NCI-H2107 (cell line): ENCODE measurements at regions not wholly inside any gene's neighbourhood (a gene's known extent, or its start where the extent isn't known, plus 50 kb on each side); places are given as distances from the start of the nearest gene placed in this dataset.
"Not testable (repeated sequence)": the region's sequence is repeated elsewhere in the genome, so short reads cannot be mapped to it uniquely, and the experiment has no call there.

Source experiments
- DNase-seq: peaks from one replicate; lab custom pipeline; 2025; lab: John Stamatoyannopoulos, UW

DNA sequence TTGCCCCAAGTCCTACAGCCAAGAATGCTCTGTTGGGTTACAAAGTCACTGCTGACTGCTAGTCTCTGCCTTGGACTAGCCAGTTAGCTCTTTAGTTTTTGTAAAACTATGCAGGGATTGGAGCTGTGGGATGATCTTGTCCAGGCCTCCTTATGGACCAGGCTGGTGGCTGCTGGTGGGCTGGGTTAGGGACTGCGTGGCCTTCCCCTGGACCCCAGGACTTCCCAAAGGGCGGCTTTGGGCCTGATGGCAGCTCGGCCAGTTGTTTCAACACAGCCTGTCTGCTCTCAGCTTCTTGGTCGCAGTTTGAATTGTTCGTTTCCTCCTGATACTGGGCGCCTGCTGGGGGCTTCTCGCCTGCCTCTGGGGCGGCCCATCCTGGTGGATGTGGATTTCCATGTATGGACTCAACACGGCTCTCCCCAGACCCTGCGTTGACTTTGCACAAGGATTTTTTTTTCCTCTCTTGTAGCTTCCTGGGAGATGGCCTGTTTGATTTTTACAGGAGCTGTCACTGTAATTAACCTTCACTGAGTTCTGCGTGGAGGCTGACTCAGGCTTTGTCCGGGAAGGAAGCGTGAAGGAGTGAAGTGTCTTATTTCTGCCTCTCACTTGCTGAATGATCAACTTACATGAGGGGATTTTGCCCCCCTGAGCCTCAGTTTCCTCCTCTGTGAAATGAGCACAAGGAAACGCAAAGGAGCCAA, 91.9 kb upstream of the NEURL1B start:
- no peak for DNase-seq

DNA sequence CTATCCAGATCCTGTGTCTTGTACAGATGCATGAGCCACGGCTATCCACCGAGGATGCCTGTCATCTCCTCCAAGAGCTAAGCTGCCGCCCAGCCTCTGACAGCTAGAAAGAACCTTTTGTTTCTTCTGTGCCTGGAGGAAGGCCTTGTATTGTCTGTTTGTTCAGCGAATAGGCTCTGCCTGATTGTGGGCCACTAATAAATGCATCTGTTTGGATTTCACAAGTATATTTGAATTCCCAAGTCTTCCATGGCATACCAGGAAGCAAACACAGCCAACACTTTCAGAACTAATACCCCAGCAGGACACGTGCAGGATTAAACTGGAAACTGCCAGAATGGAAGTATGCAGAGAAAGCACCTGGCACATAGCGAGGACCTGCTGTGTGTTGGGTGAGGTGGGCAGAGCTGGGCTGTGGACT, 92.7 kb upstream of the NEURL1B start:
- no peak for DNase-seq

DNA sequence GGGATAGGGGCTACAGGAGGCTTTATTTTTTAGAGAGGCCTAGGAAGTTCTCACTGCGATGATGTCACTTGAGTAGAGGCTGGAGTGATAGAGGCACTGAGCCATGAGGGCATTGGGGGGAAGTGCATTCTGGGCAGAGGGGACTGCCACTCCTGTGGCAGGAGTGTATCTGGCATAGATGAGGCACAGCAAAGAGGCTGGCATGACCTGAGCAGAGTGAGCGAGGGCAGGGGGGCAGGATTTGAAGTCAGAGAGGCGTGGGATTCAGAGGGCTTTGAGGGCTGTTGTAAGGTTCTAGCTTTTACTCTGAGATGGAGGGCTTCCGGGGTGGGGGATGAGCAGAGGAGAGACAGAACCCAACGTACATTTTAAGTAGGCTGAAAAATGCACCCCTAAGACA, 91.9 kb upstream of the SH3PXD2B start:
- DNase-seq, result no peak

DNA sequence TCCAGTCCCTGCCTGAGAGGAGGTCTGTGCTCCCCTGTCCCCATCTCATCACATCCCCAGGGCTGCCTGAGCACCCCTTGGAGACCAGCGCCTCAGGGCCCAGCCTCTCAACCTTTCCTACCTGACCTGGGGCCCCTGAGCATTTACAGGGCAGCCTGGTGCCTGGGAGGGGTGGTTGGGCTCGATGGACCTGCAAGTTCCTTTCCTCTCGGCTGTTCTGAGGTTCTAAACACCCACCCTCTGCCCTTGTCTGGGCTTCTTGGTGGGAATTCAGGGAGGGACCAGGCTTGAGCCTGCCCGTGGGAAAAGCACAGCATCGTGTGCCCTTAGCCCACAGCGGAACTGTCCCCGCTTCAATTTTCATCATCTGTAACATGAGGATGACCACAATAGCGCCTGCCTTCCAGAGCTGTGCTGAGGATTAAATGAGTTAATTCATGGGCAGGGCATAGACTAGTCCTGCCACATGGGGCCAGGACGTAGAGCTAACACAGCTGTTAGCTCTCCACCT, 91.0 kb upstream of the SH3PXD2B start:
- DNase-seq, result no peak

DNA sequence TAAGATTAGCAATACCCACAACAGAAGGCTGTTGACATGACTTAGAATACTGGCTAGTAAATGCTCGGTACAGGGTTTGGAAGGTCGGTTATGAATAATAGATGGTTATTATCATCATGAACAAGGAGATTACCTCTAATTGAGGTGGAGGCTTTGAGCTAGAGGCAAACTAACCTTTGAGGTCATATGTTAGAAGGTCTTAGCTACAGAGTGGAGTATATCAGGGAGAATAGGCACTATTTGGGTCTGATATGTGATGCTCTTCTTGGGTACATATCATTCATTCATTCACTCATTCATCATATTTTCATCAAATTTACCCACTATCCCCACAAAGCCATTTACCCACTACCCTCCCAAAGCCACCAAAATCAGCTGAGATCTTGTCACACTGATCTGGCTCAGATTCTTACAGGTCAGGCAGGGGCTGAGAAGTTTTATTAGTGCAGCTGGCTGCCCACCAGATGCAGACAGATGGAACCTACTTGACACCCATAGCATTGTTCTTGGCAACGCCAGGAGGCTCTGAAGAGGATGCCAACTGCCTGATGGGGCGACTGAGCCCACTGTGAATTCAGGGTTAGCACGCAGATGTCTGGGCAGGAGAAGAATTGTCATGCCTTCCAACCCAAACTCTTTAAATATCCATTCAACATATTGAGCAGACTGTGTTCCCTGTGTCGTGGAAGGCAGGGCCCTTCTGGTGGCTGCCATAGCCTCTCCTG, 90.2 kb upstream of the SH3PXD2B start:
- DNase-seq, result no peak

DNA sequence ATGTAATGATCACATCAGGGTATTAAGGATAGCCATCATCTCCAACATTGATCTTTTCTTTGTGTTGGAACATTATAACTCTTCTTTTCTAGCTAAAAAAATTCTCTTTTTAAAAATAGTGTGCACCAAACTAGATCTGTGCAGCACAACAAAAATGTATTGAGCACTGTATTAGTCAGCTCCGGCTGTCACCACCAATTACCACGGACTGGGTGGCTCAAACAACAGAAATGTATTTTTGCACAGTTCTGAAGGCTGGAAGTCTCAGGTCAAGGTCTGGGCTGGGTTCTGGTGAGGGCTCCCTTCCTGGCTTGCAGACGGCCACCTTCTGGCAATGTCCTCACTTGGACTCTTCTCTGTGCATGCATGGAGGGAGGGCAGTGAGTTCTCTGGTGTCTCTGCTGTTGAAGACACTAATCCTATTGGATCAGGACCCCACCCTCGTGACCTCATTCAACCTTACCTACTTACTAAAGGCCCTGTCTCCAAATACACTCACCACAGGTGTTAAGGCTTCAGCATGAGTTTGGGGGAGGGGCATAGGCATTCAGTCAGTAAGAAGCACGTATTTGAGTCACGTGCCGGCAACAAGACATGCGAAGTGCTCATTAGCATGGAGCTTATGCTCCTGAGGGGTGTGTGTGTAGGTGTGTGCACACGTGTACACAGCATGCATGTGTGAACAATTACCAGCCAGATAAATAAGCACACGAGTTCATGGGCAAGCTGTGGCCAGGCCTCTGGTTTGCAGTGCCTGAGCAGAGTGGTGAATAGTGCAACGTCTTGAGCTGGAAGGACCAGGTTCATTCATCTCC, 89.4 kb upstream of the SH3PXD2B start:
- no peak for DNase-seq

DNA sequence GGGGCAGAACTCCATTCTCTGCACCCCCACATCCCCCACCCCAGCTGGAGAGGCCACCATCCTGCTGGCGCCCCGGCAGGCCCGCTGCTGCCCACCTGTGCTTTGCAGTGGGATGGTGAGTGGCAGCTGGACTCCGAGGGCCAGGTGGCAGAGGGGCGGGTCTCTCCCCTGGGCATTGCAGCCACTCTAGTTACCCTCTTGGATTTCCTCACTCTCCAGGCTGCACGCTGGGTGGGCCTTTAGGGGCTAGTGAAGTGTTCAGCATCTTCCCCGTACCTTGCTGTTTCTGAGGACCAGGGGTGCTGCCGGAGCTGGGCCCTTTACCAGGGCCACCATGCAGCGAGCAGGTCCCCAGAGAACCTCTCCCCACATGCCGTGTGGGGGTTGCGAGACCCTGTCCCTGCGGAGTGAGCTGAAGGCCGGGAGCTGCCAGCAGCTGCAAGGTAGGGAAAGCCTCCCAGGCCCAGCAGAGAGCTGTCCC, 88.4 kb upstream of the SH3PXD2B start:
- DNase-seq, result no peak

DNA sequence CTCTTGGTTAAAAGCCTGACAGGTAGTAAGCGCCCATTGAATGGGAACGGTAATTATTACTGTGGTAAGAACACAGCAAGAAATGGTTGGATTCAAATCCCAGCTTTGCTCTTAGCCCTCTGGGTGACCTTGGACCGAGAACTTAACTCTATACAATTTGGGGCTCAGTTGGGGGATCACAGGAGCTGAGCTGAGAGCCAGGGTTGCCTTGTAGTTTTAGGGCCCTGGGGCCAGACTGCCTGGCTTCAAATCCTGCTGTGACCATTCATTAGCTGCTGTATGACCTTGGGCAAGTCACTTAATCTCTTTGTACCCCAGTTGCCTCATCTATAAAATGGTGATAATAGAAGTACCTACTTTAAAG, 87.4 kb upstream of the SH3PXD2B start:
- no peak for DNase-seq

DNA sequence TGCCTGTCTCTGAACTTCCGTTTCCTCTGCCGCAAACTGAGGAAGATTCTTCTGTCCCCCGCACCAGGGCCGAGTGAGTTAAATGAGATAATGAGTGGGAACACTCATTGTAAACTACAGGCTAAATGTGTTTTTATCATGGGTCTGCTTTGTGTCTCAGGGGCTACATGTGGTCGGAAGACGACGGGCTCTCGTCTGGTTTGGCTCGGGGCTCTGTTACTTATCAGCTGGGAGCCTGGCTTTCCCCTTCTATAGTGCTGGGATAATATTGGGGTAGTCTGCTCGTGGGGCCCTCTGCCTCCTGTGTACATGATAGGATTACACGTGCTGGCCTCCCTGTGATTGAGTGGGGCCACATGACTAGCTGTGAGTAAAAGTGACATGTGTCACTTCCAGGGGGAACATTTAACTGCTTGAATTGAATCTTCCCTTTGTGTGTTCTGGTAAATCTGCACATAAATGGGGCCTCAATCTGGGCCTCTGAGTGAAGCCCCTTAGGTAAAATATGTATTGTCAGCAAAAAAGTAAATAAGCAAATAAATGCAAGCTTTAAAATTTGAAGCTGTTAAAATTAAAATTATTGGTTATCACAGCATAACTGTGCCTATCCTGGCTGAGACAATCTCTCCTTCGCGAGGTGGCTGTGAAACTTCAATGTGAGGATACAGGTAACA, 86.9 kb upstream of the SH3PXD2B start:
- no peak for DNase-seq

DNA sequence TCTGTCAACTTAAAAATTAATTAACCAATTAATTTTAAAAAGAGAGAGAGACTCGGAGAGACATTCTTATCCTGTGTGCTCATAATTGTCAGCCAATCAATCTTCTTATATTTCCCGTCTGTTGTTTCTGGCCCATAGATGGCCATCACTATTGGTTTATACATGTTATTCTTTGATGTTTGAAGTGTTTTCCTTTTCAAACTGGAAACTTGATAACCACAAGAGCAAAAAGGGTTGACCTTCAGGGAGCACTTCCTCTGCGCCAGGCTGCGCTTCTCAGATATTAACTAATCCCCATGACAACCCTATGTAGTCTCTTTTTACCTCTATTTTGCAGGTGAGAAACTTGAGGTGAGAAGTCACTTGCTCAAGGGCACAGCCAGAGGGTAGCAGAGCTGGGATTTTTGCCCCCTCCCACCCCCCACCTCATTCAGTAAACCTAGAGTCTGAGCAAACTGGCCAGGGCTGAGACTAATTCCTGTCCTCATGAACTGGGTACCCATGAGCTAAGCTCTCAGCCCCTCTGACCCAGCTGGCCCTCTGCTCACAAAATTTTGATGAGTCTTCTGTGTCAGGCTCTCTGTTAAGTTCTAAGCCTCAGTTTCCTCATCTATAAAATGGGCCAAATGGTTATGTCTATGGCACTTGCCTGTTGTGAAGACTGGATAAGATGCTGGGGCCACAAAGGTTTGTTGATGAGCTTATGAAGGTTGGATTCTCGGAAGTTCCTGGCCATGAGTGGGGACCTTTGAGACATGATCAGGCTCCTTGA, 86.0 kb upstream of the SH3PXD2B start:
- DNase-seq, result no peak

DNA sequence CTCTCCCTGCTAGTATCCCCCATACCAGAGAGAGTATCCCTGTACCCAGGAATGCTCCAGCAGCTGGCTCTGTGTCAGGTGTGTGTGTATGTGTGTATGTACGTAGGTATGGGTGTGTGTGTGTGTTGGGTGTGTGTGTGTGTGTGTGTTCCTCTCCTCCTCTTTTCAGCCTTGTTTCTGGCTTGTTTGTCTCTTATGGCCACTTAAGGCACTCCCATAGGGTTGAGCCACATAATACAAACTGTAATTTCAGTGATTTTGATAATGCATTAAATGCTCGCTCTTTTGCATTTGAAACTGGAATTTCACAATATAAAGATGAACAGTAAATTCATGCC, 80.8 kb upstream of the SH3PXD2B start:
- DNase-seq, result no peak

DNA sequence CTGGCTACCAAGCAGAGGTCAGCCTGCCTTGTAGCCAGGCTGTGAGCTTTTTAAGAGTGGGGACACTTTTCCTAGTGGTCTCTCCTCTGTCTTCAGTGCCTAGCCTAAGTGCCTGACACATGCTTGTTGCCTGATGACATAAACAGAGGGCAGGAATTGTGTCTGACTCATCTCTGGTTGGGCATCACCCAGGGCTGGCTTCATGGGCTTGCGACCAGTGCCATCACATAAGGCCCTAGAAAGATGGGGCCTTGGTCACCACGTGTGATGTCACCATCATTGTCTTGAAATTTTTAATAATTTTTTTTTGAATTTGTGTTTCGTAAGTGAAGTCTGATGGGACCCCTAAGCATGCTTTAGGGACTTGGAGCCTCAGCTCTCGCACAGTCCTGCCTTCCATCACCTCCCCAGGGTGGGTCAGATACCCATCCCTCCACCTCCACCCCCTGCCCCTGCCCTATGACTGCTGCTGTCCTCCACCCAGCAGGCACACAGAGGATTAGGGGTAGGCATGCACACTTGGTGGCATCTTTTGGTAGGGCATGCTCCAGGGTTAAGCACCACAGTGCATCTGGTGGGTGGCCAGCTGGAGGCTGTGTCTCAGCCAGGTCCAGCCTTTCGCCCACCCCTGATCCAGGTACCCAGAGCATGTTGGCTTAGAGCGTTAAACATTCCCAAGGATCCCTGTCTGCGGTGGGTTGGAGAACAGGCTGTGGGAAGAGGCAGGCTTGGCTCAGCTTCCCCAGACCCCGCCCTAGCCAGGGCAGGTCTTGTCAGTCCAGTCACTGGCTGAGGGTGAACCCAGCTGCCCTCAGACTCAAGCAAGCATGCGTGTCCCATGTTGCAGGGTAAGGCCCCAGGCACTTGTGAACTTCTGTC, 80.1 kb upstream of the SH3PXD2B start:
- no peak for DNase-seq

DNA sequence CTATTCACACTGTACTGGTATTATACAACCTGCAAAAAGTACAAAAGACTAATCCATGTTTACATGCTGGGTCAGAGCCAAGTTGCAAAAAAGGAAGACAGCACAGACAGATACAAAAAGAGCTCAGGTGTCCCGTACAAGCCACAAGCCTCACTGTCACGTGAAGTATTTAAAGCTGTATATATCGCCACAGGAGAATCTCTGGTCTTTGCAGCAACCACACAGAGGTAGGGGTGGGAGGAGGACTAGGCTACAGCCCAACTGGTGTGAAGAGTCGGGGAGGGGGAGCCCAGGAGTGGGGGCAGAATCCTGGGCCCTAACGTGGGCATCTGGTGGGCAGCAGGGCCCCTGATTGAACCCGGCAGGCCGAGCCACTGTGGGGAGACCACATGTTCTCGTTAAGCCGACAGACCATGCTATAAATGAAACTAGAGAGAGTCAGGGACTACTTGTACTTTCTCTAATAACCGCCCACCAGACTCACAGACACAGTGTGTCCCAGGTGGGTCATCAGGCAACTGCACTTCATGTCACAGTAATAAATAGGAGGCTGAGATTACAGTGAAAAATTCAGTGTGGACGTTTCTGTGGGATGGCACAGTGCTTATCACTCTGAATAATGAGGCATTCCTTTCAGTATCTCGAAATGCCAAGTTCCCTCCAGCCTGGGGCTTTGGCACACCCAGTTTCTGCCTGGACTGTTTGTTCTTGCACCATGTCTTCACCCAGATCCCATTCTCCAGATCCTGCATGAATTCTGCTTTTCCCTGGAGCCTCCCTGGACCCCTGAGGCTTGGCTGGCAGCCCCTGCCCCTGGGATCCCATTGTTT, 79.3 kb upstream of the SH3PXD2B start:
- no peak for DNase-seq

DNA sequence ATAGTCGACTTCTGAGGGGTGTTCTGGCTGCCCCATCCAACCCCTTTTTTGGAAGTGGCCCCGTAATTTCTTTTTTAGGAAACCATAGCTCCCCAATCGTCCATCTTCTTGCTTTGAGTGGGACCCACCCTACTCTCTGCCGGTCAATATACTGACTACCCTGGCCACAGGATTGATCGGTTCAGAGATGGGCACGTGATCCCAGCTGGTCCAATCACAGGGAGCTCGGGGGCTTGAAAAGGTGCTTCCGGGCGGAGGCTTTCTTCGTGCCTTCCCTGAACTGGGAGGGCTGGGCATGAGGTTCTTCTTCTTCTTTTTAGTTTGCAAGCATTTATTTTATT, 78.7 kb upstream of the SH3PXD2B start:
- no peak for DNase-seq

DNA sequence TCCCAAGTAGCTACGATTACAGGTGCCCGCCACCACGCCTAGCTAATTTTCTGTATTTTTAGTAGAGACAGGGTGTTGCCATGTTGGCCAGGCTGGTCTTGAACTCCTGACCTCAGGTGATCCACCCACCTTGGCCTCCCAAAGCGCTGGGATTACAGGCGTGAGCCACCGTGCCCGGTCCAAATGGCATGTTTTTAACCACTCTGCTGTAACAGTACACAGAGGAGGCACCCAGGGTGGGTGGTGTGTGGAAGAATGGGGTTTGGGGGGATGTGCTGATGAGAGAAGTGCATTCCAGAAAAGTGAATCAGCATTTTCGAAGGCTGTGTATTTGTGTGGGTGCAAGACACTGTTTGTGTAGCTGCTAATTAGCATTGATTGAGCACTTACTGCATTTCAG, 78.1 kb upstream of the SH3PXD2B start:
- not testable (repeated sequence) for DNase-seq

DNA sequence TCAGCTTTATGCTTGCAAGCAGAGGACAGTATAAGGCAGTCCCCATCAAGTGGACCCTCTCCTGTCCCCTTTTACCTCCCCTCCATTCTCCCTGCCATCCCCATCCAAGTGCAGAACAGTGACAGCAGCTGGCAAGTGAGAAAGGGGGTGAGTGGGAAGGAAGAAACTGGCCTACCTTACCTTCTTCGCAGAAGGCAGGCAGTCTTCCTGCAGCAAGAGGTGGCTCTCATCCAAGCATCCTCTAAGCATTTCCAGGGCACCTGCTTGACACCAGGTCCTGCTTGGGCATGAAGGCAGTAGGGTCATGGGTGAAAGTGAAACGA, 77.3 kb upstream of the SH3PXD2B start:
- DNase-seq, result no peak

DNA sequence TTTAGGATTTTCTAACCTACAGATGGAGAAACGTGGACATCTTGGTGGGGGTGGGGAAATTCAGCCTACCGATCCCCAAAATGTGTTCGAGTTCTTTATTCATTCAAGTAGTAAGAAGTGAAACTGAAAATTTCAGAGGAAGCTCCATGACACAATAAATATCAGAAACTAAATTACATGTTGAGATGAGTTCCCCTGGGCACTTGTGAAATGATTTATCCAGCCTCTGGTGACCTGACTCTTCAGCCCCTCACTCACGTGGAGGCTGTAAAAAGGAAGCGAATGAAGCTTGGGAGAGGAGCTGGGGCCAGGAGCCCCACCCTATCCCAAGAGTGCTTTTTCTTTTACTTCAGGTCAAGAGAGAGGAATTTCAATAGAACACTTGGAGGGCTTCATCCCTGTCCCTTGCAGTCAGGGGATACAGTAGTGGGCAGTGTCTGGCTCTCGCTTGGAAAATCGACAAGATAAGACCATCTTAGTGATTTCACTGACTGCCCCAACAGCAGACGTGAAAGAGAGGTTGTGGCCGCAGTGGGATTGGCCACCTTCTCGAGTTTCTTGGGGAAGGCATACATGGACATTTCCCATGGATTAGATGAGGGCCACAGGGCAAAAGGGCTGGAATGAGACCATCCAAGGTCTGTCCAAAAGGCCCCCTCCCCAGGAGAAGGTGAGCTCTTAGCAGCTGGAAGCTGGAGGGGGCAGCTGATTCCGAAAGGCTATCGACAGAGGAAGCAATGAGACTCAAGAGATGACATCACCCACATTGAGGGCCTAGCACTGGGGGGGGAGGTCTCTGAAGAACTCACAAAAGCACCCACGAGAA, 76.8 kb upstream of the SH3PXD2B start:
- no peak for DNase-seq

DNA sequence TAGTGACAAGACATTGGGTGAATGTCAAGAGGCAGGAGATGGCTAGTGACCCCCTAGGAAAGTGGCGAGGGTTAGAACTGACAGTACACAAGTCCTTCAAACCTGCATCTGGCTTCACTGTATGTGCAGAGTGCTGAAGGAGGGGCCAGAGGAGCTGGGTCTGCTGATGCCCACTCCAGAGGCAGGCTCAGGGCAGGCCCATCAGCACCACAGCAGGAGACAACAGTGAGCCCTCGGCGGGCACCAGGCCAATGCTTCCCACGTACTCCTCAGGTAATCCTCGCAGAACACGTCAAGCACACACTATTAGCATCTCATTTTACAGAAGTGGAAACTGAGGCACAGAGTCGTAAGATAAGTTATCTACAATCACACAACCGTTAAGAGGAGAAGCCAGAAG, 76.1 kb upstream of the SH3PXD2B start:
- DNase-seq, result no peak

DNA sequence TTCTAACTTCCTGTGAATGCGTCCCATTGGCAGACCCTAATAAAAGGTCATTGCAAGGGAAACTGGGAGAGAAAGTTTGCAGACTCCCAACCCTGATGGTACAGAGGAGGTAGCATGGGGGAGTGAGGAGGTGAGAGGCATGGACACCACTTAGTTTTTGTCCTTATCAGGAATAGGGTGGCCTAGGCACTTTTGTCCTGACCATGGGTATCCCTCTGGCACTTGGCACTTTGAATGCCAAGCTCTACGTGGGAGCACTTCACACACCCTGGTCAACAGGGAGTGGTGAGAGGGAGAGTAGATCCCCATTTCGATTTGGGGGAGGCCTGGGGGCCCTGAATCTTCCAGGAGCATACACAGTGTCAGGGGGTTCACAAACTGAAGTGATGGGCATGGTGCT, 75.6 kb upstream of the SH3PXD2B start:
- DNase-seq, result no peak
